ENCODE measurements at regions not wholly inside any gene's neighbourhood (a gene's known extent, or its start where the extent isn't known, plus 50 kb on each side); places are given as distances from the start of the nearest gene placed in this dataset.

GRCh38 chr2:237181844-237182243 lies 96.2 kb downstream of the COPS8 start:
- Histone ChIP-seq H4K8ac (ENCODE audit: low read depth, low read length) (peak overlapping the region; percentile 26), H4K12ac (ENCODE audit: low read depth, low read length) (no peak overlapping the region), H3K27ac (ENCODE audit: low read depth, low read length) (no peak overlapping the region), H2BK5ac (ENCODE audit: low read depth, low read length, poor library complexity) (no peak overlapping the region), H3K4me3 (ENCODE audit: low read depth, low read length) (no peak overlapping the region), H3K4me1 (ENCODE audit: control insufficient read depth in 1 of 2, insufficient read depth in 2 of 2, low read length in 2 of 2) (peaks cover 2 to 8% of the 10 kb centered on the region in 2 experiments), H3K4me2 (ENCODE audit: low read length) (no peak overlapping the region), H3K9ac (ENCODE audit: low read length) (no peak overlapping the region), H3K4ac (ENCODE audit: low read depth, low read length) (no peak overlapping the region), H3K18ac (ENCODE audit: low read length) (peak overlapping the region; percentile 42), H3K36me3 (ENCODE audit: control insufficient read depth in 1 of 2, insufficient read depth in 2 of 2, low read length in 2 of 2) (no peaks in the 10 kb centered on the region), H3K23ac (ENCODE audit: low read length) (no peak overlapping the region), H2AK5ac (ENCODE audit: low read length) (no peak overlapping the region), H2BK12ac (ENCODE audit: low read length) (peak overlapping the region; percentile 51), H3K79me1 (ENCODE audit: low read length) (peaks cover 7% of the 10 kb centered on the region), H3K9me3 (ENCODE audit: insufficient read depth, low read depth, low read length) (peaks cover 6% of the 10 kb centered on the region), H4K91ac (ENCODE audit: low read depth, low read length) (peak overlapping the region; percentile 61), H3K14ac (ENCODE audit: low read length) (peak overlapping the region; percentile 41), H3K27me3 (ENCODE audit: insufficient read depth, low read length) (no peaks in the 10 kb centered on the region), H3K79me2 (ENCODE audit: control insufficient read depth, insufficient read depth, low read length, poor library complexity) (no peaks in the 10 kb centered on the region), H2BK120ac (ENCODE audit: insufficient read depth, low read length, poor library complexity) (peak overlapping the region; percentile 34), H2AFZ (ENCODE audit: insufficient read depth, low read length, poor library complexity) (no peak overlapping the region)
- WGBS (ENCODE audit: extremely low coverage, insufficient coverage, insufficient read length) = no CpG with 5 or more reads among the region's 4 CpGs
- DNase-seq = peak in 1 of 2 donors; percentile 19

GRCh38 chr2:237182422-237183123 lies 96.9 kb downstream of the COPS8 start:
- no peak overlapping the region for H2AFZ ChIP-seq (ENCODE audit: insufficient read depth, low read length, poor library complexity)
- H3K4ac ChIP-seq (ENCODE audit: low read depth, low read length) = no peak overlapping the region
- H4K12ac ChIP-seq (ENCODE audit: low read depth, low read length) = no peak overlapping the region
- H3K4me2 ChIP-seq (ENCODE audit: low read length) = no peak overlapping the region
- peaks cover 2 to 8% of the 10 kb centered on the region in 2 experiments for H3K4me1 ChIP-seq (ENCODE audit: control insufficient read depth in 1 of 2, insufficient read depth in 2 of 2, low read length in 2 of 2)
- H3K79me1 ChIP-seq (ENCODE audit: low read length) = peaks cover 7% of the 10 kb centered on the region
- H3K9me3 ChIP-seq (ENCODE audit: insufficient read depth, low read depth, low read length) = peaks cover 6% of the 10 kb centered on the region
- H2AK5ac ChIP-seq (ENCODE audit: low read length) = peak overlapping the region; percentile 46
- H3K23ac ChIP-seq (ENCODE audit: low read length) = no peak overlapping the region
- H3K4me3 ChIP-seq (ENCODE audit: low read depth, low read length) = no peak overlapping the region
- no peaks in the 10 kb centered on the region for H3K36me3 ChIP-seq (ENCODE audit: control insufficient read depth in 1 of 2, insufficient read depth in 2 of 2, low read length in 2 of 2)
- H3K79me2 ChIP-seq (ENCODE audit: control insufficient read depth, insufficient read depth, low read length, poor library complexity) = no peaks in the 10 kb centered on the region
- H3K14ac ChIP-seq (ENCODE audit: low read length) = peak overlapping the region; percentile 12
- peak overlapping the region; percentile 55 for H2BK12ac ChIP-seq (ENCODE audit: low read length)
- H4K91ac ChIP-seq (ENCODE audit: low read depth, low read length) = peak overlapping the region; percentile 72
- DNase-seq = no peak
- no peak overlapping the region for H2BK5ac ChIP-seq (ENCODE audit: low read depth, low read length, poor library complexity)
- peak overlapping the region; percentile 39 for H4K8ac ChIP-seq (ENCODE audit: low read depth, low read length)
- H3K27me3 ChIP-seq (ENCODE audit: insufficient read depth, low read length) = no peaks in the 10 kb centered on the region
- H3K27ac ChIP-seq (ENCODE audit: low read depth, low read length) = no peak overlapping the region
- H3K9ac ChIP-seq (ENCODE audit: low read length) = no peak overlapping the region
- WGBS (ENCODE audit: extremely low coverage, insufficient coverage, insufficient read length) = no CpG with 5 or more reads among the region's 15 CpGs
- H2BK120ac ChIP-seq (ENCODE audit: insufficient read depth, low read length, poor library complexity) = peak overlapping the region; percentile 34
- peak overlapping the region; percentile 58 for H3K18ac ChIP-seq (ENCODE audit: low read length)

GRCh38 chr2:237184192-237184918 lies 98.7 kb downstream of the COPS8 start:
- H2BK120ac ChIP-seq (ENCODE audit: insufficient read depth, low read length, poor library complexity) = no peak overlapping the region
- WGBS (ENCODE audit: extremely low coverage, insufficient coverage, insufficient read length) = no CpG with 5 or more reads among the region's 14 CpGs
- no peak overlapping the region for H3K27ac ChIP-seq (ENCODE audit: low read depth, low read length)
- no peak overlapping the region for H4K12ac ChIP-seq (ENCODE audit: low read depth, low read length)
- H3K9me3 ChIP-seq (ENCODE audit: insufficient read depth, low read depth, low read length) = peaks cover 6% of the 10 kb centered on the region
- H4K91ac ChIP-seq (ENCODE audit: low read depth, low read length) = no peak overlapping the region
- H3K36me3 ChIP-seq (ENCODE audit: control insufficient read depth in 1 of 2, insufficient read depth in 2 of 2, low read length in 2 of 2) = no peaks in the 10 kb centered on the region
- no peak overlapping the region for H4K8ac ChIP-seq (ENCODE audit: low read depth, low read length)
- DNase-seq = peak in 1 of 2 donors; percentile 45
- peaks cover 3% of the 10 kb centered on the region for H3K79me1 ChIP-seq (ENCODE audit: low read length)
- no peak overlapping the region for H2AK5ac ChIP-seq (ENCODE audit: low read length)
- H3K4me1 ChIP-seq (ENCODE audit: control insufficient read depth in 1 of 2, insufficient read depth in 2 of 2, low read length in 2 of 2) = peaks cover 2 to 3% of the 10 kb centered on the region in 2 experiments
- no peaks in the 10 kb centered on the region for H3K27me3 ChIP-seq (ENCODE audit: insufficient read depth, low read length)
- H3K4ac ChIP-seq (ENCODE audit: low read depth, low read length) = no peak overlapping the region
- H2BK12ac ChIP-seq (ENCODE audit: low read length) = peak overlapping the region; percentile 59
- no peak overlapping the region for H3K14ac ChIP-seq (ENCODE audit: low read length)
- no peaks in the 10 kb centered on the region for H3K79me2 ChIP-seq (ENCODE audit: control insufficient read depth, insufficient read depth, low read length, poor library complexity)
- H2BK5ac ChIP-seq (ENCODE audit: low read depth, low read length, poor library complexity) = no peak overlapping the region
- no peak overlapping the region for H3K18ac ChIP-seq (ENCODE audit: low read length)
- H3K23ac ChIP-seq (ENCODE audit: low read length) = no peak overlapping the region
- H3K4me2 ChIP-seq (ENCODE audit: low read length) = no peak overlapping the region
- H3K4me3 ChIP-seq (ENCODE audit: low read depth, low read length) = no peak overlapping the region
- H2AFZ ChIP-seq (ENCODE audit: insufficient read depth, low read length, poor library complexity) = no peak overlapping the region
- H3K9ac ChIP-seq (ENCODE audit: low read length) = no peak overlapping the region

- no peaks in the 10 kb centered on the region for H3K36me3 ChIP-seq (ENCODE audit: control insufficient read depth in 1 of 2, insufficient read depth in 2 of 2, low read length in 2 of 2)
- no peak overlapping the region for H2BK5ac ChIP-seq (ENCODE audit: low read depth, low read length, poor library complexity)
- H4K8ac ChIP-seq (ENCODE audit: low read depth, low read length) = no peak overlapping the region
- H3K4ac ChIP-seq (ENCODE audit: low read depth, low read length) = no peak overlapping the region
- H2BK12ac ChIP-seq (ENCODE audit: low read length) = no peak overlapping the region
- H2AFZ ChIP-seq (ENCODE audit: insufficient read depth, low read length, poor library complexity) = no peak overlapping the region
- WGBS (ENCODE audit: extremely low coverage, insufficient coverage, insufficient read length) = no CpG with 5 or more reads among the region's 9 CpGs
- H3K9ac ChIP-seq (ENCODE audit: low read length) = no peak overlapping the region
- H2AK5ac ChIP-seq (ENCODE audit: low read length) = no peak overlapping the region
- no peak overlapping the region for H3K27ac ChIP-seq (ENCODE audit: low read depth, low read length)
- H4K12ac ChIP-seq (ENCODE audit: low read depth, low read length) = no peak overlapping the region
- peaks cover 3% of the 10 kb centered on the region for H3K79me1 ChIP-seq (ENCODE audit: low read length)
- no peak overlapping the region for H3K18ac ChIP-seq (ENCODE audit: low read length)
- H2BK120ac ChIP-seq (ENCODE audit: insufficient read depth, low read length, poor library complexity) = no peak overlapping the region
- DNase-seq = no peak
- no peak overlapping the region for H3K4me2 ChIP-seq (ENCODE audit: low read length)
- peaks cover 6% of the 10 kb centered on the region for H3K9me3 ChIP-seq (ENCODE audit: insufficient read depth, low read depth, low read length)
- no peak overlapping the region for H4K91ac ChIP-seq (ENCODE audit: low read depth, low read length)
- H3K4me1 ChIP-seq (ENCODE audit: control insufficient read depth in 1 of 2, insufficient read depth in 2 of 2, low read length in 2 of 2) = peaks cover 2 to 3% of the 10 kb centered on the region in 2 experiments
- H3K14ac ChIP-seq (ENCODE audit: low read length) = no peak overlapping the region
- H3K4me3 ChIP-seq (ENCODE audit: low read depth, low read length) = no peak overlapping the region
- H3K23ac ChIP-seq (ENCODE audit: low read length) = no peak overlapping the region
- no peaks in the 10 kb centered on the region for H3K27me3 ChIP-seq (ENCODE audit: insufficient read depth, low read length)
- H3K79me2 ChIP-seq (ENCODE audit: control insufficient read depth, insufficient read depth, low read length, poor library complexity) = no peaks in the 10 kb centered on the region
These were observed 99.3 kb downstream of the COPS8 start for GRCh38 chr2:237184919-237185552.
